ENCODE measurements at regions not wholly inside any gene's neighbourhood (a gene's known extent, or its start where the extent isn't known, plus 50 kb on each side); places are given as distances from the start of the nearest gene placed in this dataset.

DNA sequence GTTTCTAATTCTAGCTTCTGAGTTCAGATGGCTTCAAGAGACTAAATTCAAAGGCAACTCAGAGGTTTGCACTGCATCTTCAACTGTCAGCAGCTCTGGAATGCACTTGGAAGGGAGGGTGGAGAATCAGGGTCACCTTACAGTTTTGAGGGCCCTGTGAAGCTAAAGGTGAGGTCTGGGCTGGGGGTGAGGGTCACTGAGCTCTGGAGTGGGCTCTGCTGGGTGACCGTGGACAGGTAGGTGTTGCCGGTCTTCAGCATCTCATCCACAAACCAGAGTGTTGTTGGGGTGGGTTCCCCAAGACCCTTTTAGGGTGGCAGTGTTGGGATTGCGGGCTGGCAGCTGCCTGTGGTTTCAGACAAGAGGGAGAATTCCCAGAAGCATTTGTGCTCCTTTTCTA is 70.1 kb upstream of the CXCR4 start:
- TF ChIP-seq EP300 (IDR thresholded peaks at IDR 0.05) (no peak), CTCF (IDR thresholded peaks at IDR 0.05) (no peak), POLR2AphosphoS5 (IDR thresholded peaks at IDR 0.05) (no peak)
